ENCODE measurements at regions not wholly inside any gene's neighbourhood (a gene's known extent, or its start where the extent isn't known, plus 50 kb on each side); places are given as distances from the start of the nearest gene placed in this dataset.

DNA sequence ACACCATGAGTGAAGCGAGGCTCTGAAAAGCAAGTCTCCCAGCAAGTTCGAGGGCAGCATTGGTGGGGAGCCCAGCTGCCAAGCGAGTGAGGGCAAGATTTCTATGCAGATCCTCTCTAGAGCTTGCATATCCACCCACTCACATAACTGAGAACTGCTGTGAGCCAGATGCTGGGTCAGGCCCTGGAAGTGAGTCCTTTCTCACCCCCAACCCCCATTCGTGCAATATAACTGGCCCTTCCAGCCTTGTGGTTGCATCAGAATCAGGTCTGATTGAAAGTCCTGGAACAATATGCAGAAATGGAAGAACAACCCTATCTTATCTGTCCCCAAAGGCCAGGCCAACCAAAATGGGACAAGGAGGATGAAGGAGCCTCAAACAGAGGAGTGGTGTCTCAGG lies 146.6 kb downstream of the IRX5 start:
- no peak for TF ChIP-seq POLR2A (IDR thresholded peaks at IDR 0.05)
- TF ChIP-seq, protein P1, sequence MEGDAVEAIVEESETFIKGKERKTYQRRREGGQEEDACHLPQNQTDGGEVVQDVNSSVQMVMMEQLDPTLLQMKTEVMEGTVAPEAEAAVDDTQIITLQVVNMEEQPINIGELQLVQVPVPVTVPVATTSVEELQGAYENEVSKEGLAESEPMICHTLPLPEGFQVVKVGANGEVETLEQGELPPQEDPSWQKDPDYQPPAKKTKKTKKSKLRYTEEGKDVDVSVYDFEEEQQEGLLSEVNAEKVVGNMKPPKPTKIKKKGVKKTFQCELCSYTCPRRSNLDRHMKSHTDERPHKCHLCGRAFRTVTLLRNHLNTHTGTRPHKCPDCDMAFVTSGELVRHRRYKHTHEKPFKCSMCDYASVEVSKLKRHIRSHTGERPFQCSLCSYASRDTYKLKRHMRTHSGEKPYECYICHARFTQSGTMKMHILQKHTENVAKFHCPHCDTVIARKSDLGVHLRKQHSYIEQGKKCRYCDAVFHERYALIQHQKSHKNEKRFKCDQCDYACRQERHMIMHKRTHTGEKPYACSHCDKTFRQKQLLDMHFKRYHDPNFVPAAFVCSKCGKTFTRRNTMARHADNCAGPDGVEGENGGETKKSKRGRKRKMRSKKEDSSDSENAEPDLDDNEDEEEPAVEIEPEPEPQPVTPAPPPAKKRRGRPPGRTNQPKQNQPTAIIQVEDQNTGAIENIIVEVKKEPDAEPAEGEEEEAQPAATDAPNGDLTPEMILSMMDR (IDR thresholded peaks at IDR 0.05), result no peak
- TF ChIP-seq POLR2AphosphoS5 (IDR thresholded peaks at IDR 0.05), result no peak
